ENCODE measurements at regions not wholly inside any gene's neighbourhood (a gene's known extent, or its start where the extent isn't known, plus 50 kb on each side); places are given as distances from the start of the nearest gene placed in this dataset.

DNA sequence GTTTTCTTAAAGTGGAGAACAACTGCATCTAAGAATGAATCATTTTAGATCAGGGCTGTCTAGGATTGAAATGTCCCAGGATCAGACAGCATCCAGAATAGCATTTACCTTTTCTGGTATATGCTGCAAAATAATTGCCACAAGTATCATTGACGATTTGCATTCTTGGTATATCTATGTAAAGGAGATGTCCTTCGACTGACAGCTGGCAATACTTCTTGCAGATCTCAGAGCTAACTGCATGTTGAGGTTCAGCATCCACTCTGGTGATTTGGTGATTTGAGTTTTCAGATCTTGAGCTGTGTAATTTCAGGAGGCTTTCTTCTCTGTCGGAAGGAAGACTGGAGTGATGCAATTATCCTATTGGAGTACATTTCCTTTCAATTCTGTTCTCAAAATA, 78.1 kb upstream of the CPHXL start:
- TF ChIP-seq, protein P1, sequence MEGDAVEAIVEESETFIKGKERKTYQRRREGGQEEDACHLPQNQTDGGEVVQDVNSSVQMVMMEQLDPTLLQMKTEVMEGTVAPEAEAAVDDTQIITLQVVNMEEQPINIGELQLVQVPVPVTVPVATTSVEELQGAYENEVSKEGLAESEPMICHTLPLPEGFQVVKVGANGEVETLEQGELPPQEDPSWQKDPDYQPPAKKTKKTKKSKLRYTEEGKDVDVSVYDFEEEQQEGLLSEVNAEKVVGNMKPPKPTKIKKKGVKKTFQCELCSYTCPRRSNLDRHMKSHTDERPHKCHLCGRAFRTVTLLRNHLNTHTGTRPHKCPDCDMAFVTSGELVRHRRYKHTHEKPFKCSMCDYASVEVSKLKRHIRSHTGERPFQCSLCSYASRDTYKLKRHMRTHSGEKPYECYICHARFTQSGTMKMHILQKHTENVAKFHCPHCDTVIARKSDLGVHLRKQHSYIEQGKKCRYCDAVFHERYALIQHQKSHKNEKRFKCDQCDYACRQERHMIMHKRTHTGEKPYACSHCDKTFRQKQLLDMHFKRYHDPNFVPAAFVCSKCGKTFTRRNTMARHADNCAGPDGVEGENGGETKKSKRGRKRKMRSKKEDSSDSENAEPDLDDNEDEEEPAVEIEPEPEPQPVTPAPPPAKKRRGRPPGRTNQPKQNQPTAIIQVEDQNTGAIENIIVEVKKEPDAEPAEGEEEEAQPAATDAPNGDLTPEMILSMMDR (IDR thresholded peaks at IDR 0.05; ENCODE audit: low read depth, low read length, poor library complexity, severe bottlenecking): no peak
- TF ChIP-seq EZH2phosphoT487 (IDR thresholded peaks at IDR 0.05; ENCODE audit: borderline replicate concordance, low read length): no peak
